ENCODE measurements at regions not wholly inside any gene's neighbourhood (a gene's known extent, or its start where the extent isn't known, plus 50 kb on each side); places are given as distances from the start of the nearest gene placed in this dataset.

GRCh38 chr13:109669956-109670355 is 116.4 kb downstream of the IRS2 start:
- no peak for DNase-seq

GRCh38 chr13:109669234-109669612 is 117.2 kb downstream of the IRS2 start:
- DNase-seq = no peak

GRCh38 chr13:109668433-109669233 is 117.8 kb downstream of the IRS2 start:
- no peak for DNase-seq

GRCh38 chr13:109667807-109668291 is 118.5 kb downstream of the IRS2 start:
- DNase-seq = no peak

DNA sequence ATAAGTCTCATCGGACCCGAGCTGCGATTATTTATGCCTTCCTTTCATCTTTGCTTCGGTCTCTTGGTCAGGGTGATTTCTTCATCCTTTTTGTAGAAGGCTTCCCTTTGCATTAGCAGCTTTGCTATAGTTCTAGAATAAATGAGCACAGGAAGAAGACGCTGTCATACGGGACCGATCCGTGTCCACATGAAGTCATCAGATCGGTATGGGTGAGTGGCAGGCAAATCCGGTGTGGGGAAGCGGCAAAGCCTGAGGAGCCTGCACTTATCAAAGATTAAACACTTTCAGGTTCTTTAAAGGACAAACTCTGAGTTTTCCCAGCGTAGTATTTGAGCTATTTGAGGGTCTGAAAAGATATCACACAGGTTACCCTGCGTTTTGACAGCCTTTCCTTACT is 119.3 kb downstream of the IRS2 start:
- no peak for DNase-seq

- DNase-seq = no peak
Measured at GRCh38 chr13:109666656-109667055, 119.7 kb downstream of the IRS2 start.

DNA sequence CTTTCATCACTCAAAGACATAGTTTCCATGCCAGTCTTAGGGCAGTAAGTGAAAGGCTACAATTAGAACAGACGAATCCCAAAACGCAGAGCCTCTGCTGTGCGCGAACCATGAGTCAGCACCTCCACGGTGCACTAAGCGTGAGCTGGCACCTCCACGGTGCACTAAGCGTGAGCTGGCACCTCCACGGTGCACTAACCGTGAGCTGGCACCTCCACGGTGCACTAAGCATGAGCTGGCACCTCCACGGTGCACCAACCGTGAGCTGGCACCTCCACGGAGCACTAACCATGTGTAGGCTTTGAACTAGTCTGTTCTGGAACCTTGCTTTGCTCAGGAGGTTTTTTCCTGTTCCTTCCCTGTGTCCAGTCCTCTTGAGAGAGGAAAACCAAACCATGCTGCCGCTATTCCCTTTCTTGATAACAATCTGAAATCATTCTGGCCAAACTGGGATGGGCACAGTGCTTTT is 120.6 kb downstream of the IRS2 start:
- no peak for DNase-seq

DNA sequence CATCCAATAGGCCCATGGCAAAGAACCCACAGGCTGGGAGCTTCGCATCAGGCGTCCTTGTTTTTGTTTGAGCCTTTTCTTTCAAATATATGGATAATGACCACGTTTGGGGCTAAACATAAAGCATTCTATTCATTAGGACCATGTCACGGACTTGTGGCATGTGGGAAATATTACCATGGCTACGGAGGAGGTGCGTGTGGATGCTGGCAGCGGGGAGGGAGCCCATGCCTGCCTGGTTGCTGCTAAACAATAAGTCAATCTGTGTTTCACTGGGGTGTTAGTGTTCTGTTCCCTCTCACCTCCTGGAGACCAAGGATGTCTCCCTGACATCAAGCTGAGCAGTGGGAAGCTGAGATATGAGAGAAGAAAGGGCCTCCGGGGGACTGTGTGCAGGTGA is 121.1 kb downstream of the IRS2 start:
- DNase-seq = no peak

DNA sequence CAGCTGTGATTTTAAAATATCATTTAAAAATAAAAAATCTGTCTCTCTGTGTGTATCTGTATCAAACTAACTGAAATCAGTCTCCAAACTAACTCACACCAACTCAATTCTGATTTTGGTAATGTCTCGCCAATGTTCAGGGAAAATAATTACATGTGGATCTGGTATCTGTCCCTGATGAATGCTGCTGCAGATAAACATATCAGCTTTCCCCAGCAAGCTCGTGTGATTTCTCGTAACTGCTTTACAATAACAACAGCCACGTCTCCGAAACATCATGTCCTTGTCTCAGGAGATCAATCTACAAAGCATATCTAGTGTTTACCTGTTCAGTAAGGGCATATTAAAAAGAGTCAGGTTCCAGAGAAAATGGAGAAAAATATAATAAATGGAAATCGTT is 129.0 kb downstream of the IRS2 start:
- DNase-seq = no peak

GRCh38 chr13:109656206-109656605 is 130.2 kb downstream of the IRS2 start:
- no peak for DNase-seq

DNA sequence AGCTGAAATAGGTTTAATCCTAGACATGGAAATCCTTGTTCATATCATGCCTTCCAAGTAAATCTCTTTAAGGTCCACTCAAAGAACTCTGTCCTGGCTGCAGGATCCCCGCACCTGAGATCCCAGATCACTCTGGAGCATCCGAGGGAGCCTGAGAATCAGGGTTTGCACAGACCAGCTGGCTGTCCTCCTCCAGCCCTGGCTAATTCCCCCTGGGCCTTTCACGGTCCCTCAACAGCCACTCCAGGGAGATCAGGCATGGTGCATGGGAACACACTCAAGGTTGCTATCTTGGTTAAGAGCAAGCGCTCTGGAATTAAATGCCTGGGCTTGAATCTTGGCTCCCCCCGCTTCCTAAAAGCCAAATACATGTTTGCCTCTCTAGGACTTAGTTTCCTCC is 130.8 kb downstream of the IRS2 start:
- no peak for DNase-seq

GRCh38 chr13:109655206-109655600 is 131.2 kb downstream of the IRS2 start:
- DNase-seq = no peak

DNA sequence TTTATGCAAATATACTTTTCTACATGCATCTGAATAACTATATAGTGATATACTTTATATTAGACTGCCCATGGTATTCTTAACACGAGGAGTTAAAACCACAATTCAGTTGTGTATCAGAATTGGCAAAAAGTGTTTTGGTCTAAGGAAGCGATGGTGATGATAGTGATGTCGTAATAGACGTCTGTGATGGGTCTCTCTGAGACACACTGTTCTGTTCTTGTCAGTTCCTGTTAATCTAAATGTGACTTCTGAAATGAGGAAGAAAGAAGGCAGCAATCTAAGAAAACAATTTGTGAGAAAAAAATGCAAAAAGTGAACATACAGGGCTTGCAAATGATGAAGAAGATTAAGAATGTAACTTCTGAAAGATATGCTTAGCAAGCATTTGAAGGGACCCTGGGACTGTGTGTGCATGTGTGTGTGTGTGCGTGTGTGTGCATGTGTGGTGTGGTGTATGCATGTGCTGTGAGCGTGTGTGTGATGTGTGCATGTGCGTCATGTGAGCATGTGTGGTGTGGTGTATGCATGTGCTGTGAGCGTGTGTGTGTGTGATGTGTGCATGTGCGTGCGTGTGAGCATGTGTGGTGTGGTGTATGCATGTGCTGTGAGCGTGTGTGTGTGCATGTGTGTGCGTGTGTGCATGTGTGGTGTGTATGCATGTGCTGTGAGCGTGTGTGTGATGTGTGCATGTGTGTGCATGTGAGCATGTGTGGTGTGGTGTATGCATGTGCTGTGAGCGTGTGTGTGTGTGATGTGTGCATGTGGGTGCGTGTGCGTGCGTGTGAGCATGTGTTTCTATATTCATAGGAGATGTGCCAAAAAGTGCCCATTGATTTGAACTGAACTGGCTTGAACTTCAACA is 131.8 kb downstream of the IRS2 start:
- DNase-seq = no peak

- DNase-seq = no peak
Measured at GRCh38 chr13:109652531-109652930, 133.9 kb downstream of the IRS2 start.

DNA sequence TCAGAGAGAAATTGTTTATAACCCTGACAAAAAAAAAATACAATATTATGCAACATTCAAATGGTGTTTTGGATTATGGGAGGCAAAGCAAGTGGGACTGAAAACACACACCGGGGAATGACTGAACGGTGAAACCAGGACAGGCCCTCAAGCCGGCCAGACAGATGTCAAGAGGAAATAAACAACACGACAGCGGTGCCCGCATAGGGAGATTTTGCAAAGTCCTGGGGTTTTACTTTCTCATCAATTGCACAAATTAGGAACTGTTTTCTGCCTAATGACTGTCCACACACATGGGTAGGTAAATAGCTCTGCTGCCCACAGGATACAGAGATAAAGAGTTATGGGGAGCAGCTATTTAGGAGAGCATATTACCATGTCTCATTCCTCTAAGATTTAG is 134.5 kb downstream of the IRS2 start:
- no peak for DNase-seq

- no peak for DNase-seq
Measured at GRCh38 chr13:109651311-109651710, 135.1 kb downstream of the IRS2 start.

GRCh38 chr13:109650861-109651260 is 135.5 kb downstream of the IRS2 start:
- DNase-seq = no peak

DNA sequence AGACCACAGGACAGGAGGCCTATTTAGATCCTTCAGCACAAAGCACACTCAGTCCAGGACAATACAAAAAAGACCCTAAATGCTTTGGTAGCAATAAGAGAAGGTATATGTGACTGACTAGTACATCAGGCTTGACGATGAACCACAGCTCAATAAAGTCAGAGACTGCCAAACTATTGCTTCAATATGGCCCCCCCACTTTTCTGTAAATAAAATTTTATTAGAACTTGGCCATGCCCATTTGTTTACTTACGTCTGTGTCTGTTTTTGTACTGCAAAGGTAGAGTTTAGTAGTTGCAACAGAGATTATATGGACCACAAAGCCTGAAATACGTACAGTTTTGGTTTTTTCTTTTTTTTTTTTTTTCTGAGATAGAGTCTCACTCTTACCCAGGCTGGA is 136.7 kb downstream of the IRS2 start:
- DNase-seq = no peak

DNA sequence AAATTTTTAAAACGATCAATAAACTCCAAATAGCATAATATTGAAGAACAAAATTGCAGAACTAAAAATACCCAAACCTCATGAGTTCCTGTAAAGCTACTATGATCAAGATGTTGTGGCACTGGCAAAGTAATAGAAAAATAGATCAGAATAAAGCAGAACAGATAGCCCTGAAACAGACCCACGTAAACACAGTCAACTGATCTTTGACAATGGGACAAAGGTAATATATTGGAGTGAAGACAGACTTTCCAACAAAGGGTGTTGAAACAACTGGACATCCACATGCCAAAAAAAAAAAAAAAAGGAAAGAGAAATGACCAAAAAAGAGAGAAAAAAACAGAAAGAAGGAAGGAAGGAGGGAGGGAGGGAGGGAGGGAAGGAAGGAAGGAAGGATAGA is 138.7 kb downstream of the IRS2 start:
- no peak for DNase-seq

GRCh38 chr13:109647053-109647452 is 139.3 kb downstream of the IRS2 start:
- DNase-seq = no peak

DNA sequence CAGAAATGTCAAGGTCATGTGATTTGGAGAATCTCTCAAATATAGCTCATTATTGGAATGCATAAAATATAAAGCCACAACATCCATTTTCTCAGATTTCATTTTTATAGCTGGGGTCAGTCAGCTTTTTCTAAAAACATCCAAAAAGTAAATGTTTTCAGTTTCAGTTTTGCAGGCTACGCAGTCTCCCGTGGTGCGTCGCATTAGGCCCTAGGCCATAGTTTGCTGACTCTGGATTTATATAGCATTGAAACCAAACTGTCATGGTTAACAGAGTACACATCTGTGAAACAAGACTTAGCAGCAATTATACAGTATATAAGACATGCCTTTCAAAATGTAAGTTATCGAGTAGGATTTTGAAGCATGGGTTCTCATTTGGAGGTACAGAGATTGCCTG is 140.0 kb downstream of the IRS2 start:
- DNase-seq = no peak

- DNase-seq = no peak
Measured at GRCh38 chr13:109645831-109646230, 140.6 kb downstream of the IRS2 start.

DNA sequence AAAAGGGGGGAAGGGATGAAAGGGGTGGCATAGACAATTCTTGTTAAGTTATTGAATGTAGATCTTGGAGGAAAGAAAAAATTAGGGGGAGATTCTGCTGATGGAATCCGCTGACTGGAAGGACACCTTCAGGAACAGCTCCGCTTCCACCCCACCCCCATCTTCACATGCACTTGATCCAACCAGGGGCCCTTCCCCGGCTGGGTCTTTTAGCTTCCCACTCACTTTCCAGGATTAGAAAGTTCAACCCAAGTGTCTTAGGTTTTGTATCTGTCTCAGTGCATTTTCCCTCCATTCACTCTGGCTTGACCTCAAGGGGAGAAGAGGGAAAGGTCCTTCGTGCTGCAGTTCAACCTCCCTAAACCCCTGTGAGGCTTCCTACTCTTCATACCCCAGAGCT is 141.4 kb downstream of the IRS2 start:
- no peak for DNase-seq

Data from T1000 (cell line).